ENCODE measurements at regions not wholly inside any gene's neighbourhood (a gene's known extent, or its start where the extent isn't known, plus 50 kb on each side); places are given as distances from the start of the nearest gene placed in this dataset.

DNA sequence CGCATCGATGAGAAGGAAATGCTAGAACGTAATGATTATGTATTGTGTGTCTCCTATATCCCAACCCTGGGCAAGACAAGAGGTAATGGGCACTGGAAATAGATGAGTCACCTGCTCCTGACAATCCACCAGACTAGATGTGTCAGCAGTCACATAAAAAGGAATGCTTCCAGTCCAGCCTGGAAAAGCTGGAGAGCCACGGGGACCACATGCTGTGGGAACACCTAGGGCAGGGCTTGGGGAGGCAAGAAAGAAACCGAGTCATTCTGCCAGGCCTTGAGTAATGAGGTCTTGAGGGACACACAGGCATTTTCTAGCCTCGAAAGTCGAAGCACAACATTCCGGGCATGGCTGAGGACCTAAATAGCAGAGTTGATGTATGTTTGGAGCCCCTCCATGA lies 716.7 kb upstream of the TMEM132C start:
- Histone ChIP-seq H3K27me3 (ENCODE audit: insufficient read depth, low read depth, low read length) (no peaks in the 10 kb centered on the region), H3K4me3 (ENCODE audit: low read length) (no peak overlapping the region), H4K20me1 (ENCODE audit: insufficient read depth) (no peaks in the 10 kb centered on the region), H3K9ac (ENCODE audit: low read length) (no peak overlapping the region), H3K4me2 (ENCODE audit: low read length) (no peak overlapping the region), H3K9me3 (ENCODE audit: low read length) (no peaks in the 10 kb centered on the region), H3K9me2 (ENCODE audit: insufficient read depth, low read length) (no peaks in the 10 kb centered on the region), H3K36me3 (ENCODE audit: insufficient read depth, low read length) (no peaks in the 10 kb centered on the region), H2AFZ (ENCODE audit: low read depth, low read length) (no peak overlapping the region), H3F3A (ENCODE audit: insufficient read depth, low read length, poor library complexity, severe bottlenecking) (no peaks in the 10 kb centered on the region), H3K79me2 (replicated peaks; ENCODE audit: insufficient read depth, low read length) (no peaks in the 10 kb centered on the region), H3K27ac (ENCODE audit: low read length) (no peak overlapping the region)
- TF ChIP-seq EP300 (conservative IDR thresholded peaks at IDR 0.05; ENCODE audit: poor library complexity, severe bottlenecking) (no peak), POLR2AphosphoS5 (IDR thresholded peaks at IDR 0.05) (no peak)
- TF ChIP-seq, protein P1, sequence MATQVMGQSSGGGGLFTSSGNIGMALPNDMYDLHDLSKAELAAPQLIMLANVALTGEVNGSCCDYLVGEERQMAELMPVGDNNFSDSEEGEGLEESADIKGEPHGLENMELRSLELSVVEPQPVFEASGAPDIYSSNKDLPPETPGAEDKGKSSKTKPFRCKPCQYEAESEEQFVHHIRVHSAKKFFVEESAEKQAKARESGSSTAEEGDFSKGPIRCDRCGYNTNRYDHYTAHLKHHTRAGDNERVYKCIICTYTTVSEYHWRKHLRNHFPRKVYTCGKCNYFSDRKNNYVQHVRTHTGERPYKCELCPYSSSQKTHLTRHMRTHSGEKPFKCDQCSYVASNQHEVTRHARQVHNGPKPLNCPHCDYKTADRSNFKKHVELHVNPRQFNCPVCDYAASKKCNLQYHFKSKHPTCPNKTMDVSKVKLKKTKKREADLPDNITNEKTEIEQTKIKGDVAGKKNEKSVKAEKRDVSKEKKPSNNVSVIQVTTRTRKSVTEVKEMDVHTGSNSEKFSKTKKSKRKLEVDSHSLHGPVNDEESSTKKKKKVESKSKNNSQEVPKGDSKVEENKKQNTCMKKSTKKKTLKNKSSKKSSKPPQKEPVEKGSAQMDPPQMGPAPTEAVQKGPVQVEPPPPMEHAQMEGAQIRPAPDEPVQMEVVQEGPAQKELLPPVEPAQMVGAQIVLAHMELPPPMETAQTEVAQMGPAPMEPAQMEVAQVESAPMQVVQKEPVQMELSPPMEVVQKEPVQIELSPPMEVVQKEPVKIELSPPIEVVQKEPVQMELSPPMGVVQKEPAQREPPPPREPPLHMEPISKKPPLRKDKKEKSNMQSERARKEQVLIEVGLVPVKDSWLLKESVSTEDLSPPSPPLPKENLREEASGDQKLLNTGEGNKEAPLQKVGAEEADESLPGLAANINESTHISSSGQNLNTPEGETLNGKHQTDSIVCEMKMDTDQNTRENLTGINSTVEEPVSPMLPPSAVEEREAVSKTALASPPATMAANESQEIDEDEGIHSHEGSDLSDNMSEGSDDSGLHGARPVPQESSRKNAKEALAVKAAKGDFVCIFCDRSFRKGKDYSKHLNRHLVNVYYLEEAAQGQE (IDR thresholded peaks at IDR 0.05; ENCODE audit: borderline replicate concordance), result no peak
- TF ChIP-seq, protein P2, sequence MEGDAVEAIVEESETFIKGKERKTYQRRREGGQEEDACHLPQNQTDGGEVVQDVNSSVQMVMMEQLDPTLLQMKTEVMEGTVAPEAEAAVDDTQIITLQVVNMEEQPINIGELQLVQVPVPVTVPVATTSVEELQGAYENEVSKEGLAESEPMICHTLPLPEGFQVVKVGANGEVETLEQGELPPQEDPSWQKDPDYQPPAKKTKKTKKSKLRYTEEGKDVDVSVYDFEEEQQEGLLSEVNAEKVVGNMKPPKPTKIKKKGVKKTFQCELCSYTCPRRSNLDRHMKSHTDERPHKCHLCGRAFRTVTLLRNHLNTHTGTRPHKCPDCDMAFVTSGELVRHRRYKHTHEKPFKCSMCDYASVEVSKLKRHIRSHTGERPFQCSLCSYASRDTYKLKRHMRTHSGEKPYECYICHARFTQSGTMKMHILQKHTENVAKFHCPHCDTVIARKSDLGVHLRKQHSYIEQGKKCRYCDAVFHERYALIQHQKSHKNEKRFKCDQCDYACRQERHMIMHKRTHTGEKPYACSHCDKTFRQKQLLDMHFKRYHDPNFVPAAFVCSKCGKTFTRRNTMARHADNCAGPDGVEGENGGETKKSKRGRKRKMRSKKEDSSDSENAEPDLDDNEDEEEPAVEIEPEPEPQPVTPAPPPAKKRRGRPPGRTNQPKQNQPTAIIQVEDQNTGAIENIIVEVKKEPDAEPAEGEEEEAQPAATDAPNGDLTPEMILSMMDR (IDR thresholded peaks at IDR 0.05; ENCODE audit: poor library complexity, severe bottlenecking), result no peak

DNA sequence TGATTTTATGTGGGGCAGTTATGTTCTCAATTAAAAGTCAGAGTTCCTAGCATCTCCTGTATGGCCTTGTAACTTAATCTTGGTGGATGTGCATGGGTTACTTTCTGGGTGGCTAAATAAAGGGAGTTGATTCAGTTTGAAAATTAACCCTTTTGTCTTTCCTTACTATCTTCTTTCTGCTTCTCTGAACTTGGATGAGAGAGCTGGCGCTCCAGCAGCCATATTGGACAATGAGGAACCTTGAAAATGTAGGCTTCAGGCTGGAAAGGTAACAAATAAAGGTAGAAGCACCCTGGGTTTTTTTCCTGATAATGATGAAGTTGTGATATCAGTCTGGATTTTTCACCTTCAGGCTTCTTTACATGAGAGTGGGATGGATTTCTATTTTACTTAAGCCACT lies 714.1 kb upstream of the TMEM132C start:
- Histone ChIP-seq H3K9me3 (ENCODE audit: low read length) (no peaks in the 10 kb centered on the region), H3K4me3 (ENCODE audit: low read length) (no peak overlapping the region), H3K4me2 (ENCODE audit: low read length) (no peak overlapping the region), H3K9me2 (ENCODE audit: insufficient read depth, low read length) (no peaks in the 10 kb centered on the region), H4K20me1 (ENCODE audit: insufficient read depth) (no peaks in the 10 kb centered on the region), H3K9ac (ENCODE audit: low read length) (no peak overlapping the region), H3K79me2 (replicated peaks; ENCODE audit: insufficient read depth, low read length) (no peaks in the 10 kb centered on the region), H3F3A (ENCODE audit: insufficient read depth, low read length, poor library complexity, severe bottlenecking) (no peaks in the 10 kb centered on the region), H3K36me3 (ENCODE audit: insufficient read depth, low read length) (no peaks in the 10 kb centered on the region), H2AFZ (ENCODE audit: low read depth, low read length) (no peak overlapping the region), H3K27me3 (ENCODE audit: insufficient read depth, low read depth, low read length) (no peaks in the 10 kb centered on the region), H3K27ac (ENCODE audit: low read length) (no peak overlapping the region)
- TF ChIP-seq EZH2 (IDR thresholded peaks at IDR 0.05; ENCODE audit: borderline replicate concordance, insufficient read depth, low read length, poor library complexity, severe bottlenecking) (no peak), POLR2AphosphoS5 (IDR thresholded peaks at IDR 0.05) (no peak), TAF1 (IDR thresholded peaks at IDR 0.05; ENCODE audit: low read depth) (no peak), MXI1 (conservative IDR thresholded peaks at IDR 0.05; ENCODE audit: poor library complexity, severe bottlenecking) (no peak), RAD21 (conservative IDR thresholded peaks at IDR 0.05) (no peak), EP300 (conservative IDR thresholded peaks at IDR 0.05; ENCODE audit: poor library complexity, severe bottlenecking) (no peak), SMC3 (conservative IDR thresholded peaks at IDR 0.05; ENCODE audit: poor library complexity) (no peak)
- TF ChIP-seq, protein P1 (IDR thresholded peaks at IDR 0.05; ENCODE audit: borderline replicate concordance), result no peak
- TF ChIP-seq, protein P2 (IDR thresholded peaks at IDR 0.05; ENCODE audit: poor library complexity, severe bottlenecking), result no peak
